ENCODE measurements at regions not wholly inside any gene's neighbourhood (a gene's known extent, or its start where the extent isn't known, plus 50 kb on each side); places are given as distances from the start of the nearest gene placed in this dataset.
"Not testable (repeated sequence)": the region's sequence is repeated elsewhere in the genome, so short reads cannot be mapped to it uniquely, and the experiment has no call there.

DNA sequence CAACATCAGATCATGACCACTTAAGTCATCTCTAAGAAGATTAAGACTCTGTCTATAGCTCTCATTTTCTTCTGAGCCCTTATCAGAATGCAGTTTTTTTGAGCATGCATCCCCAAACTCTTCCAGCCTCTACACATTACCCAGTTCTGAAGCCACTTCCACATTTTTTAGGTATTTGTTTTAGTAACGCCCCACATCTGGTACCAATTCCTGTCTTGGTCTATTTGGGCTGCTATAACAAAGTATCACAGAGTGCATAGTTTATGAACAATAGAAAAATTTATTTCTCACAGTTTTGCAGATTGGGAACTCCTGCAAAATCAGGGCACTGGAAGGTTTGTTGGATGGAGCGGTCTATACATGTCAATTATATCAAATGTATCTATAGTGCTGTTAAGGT is 107.7 kb upstream of the KCND2 start:
- DNase-seq = no peak

DNA sequence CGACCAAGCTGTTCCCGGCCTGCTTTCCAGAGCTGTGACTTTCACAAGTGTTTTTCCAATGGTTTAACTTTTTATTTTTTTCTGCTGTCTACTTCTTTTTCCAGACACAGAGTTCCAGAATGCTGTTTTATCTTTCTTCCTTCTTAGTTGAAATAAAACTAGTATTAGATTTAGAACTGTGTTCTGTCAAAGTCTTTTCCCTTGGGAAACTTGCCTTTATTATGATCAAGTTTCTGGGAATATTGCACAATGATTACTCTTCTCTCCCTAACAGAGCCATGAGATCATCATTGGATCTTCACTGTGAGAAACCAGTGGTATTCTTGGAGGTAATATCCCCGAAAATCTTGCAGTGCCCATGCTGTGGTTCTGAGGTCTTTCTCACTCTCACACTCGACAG is 104.9 kb upstream of the KCND2 start:
- no peak for DNase-seq

DNA sequence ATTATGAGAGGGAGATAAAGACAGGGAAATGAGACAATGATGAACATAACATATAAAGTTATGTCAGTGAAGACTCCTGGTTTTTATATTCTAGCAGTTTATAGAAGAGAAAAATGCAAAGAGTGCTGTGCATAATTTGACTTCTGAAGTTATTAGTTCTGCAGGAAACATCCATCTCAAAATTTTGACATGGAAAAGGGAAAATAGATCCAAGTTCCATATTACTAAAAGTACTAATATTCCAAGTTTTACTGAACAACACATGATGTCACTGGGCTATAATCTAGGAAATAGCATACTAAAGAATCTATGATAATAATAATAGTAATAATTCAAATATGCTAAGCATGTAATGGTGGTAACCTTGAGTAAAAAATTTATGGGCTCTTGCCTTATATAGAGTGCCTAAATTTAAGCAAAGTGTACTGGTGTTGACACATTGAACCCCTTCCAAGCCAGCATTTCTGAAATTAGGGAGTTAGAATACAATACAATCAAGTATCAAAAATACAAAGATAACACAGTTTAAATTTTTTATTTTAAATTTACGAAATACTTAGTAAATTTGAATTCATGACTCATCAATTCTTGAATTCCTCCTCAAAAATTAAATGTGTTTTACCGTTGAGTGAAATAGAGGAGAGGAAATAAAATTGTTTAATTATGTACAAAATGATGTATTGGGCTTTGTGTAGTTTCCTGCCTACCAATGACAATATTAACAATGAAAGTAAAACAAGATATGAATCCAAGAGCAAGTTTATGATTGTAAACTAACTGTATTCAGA is 102.8 kb upstream of the KCND2 start:
- no peak for DNase-seq

DNA sequence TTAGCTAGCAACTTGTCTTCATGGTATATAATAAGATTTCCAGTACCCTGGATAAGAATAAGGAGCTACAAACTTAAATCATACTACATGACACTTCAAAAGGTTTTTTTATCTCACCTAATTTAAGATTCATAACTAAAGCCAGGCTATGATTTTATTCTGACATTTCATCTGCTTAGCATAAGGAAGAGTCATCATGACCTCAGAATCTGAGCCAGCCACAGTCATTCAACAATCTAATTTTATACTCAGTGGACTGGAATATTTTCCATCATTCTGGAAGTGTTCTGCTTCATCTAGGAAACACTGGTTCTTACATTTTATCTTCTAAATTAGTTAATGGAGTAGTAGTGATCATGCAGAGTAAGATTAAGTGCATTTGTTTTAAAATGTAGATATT is 102.1 kb upstream of the KCND2 start:
- no peak for DNase-seq

DNA sequence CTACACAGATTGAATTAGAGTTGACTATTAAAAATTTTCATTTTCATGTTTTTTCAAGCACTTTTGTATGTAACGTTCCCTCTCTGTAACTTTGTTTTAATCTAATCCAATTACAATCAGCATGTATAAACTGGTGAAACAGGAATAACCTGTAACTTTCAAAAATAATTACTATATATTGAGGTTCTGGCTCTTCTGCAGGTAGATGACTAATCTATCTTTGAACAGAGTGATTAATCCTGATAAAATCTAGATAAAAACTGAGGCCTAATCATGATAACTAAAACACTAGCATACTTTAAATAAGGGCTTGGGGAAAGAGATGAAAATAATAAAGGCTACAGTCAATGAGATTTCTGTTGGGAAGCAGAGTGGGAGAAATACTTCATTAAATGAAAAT is 101.6 kb upstream of the KCND2 start:
- DNase-seq = no peak

DNA sequence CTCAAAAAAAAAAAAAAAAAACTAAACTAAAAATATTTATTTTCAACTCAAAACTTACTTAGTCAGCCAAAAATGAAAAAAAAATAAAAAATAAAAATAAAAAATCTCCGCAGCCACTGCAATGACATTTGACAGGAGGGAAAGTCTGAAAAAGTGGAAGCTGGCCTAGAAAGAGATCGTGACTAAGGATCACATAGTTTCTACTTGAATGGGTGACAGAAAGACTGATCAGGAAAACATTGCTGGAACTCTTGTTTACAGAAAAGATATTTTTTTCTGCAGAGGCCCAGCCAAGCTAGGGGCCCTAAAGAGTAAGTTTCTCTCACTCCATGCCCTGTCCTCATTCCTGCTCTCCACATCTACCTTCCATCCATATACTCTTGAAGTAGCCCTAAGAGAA is 92.8 kb upstream of the KCND2 start:
- DNase-seq = no peak

DNA sequence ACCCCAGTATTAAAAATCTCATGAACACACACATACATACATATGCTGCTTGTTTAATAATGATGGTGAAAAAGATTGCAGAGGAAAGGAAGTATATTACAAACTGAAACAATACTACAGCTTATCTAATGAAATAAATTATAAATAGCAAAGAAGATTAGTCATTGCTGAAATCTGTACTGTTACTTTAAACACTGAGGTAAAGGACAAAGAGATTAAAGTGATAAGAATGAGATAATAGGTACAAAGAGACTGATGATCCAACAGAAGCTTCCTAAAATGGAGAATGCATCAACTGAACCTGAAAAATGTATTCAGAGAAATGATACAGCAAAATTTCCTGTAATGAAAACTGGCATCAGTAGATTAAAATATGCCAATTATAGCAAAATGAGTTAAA is 91.5 kb upstream of the KCND2 start:
- no peak for DNase-seq

DNA sequence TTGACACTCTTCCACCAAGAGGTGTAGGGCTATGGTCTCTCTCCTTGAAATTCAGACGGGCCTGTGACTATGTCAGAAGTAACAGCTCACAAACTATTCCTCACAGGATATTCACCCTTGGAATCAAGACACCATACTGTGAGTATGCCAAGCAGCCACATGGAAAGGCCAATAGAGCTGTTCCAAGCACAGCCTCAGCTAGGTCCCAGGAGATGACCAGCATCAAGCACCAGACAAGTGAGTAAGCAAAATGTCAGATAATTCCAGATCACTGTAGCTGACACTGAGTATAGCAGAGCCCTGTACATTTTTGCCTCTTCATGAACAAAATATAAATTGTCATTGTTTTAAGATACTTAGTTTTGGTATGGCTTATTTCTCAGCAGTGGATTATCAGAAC is 88.1 kb upstream of the KCND2 start:
- no peak for DNase-seq

DNA sequence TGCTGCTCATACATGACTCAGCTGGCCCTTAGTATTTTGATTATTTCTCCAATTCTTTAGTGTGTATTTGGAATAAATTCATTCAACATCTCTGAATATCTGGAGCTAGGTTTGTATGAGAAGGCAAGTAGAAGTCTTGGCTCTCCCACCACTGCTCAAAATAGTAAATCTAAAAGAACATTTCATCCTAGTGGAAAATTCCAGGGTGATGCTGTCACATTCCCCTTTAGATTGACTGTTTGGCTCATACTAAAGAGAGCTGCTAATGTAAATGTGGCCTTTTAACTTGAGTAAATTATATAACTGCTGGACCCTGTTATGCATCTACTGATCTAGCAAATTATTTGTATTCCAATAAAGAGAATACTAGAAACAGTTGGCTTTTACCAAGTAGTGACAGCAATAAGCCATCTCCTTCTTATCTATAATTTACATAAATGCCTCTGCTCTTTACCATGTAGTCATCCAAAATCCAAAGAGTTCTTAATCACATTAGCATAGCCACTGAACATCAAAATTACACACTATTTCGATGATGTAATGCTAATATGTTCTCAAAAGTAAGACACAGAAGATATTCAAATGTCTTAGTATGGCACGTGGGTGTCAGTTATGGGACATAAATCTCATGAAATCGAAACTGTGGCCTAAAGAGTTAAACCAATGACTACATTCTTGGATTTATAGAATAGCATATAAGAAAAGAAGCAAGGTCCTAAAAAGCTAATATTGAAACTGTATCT is 86.9 kb upstream of the KCND2 start:
- no peak for DNase-seq

DNA sequence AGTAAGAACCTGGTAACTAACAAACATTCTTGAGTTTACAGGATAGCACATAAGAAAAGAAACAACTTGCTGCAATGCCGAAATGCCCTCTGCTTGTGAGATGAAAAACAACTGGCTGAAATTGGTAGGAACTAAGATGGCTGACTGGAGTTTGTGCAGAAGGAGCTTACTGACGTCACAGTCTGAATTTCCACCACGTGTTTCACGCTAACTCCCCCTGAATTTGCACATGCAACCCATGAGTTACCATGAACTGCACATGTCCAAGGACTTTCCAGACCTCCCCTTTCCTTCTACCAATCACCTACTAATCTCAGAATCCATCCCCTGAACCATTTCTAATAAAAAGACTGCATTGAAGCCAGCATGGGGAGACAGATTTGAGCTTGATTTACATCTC is 86.3 kb upstream of the KCND2 start:
- DNase-seq = no peak

DNA sequence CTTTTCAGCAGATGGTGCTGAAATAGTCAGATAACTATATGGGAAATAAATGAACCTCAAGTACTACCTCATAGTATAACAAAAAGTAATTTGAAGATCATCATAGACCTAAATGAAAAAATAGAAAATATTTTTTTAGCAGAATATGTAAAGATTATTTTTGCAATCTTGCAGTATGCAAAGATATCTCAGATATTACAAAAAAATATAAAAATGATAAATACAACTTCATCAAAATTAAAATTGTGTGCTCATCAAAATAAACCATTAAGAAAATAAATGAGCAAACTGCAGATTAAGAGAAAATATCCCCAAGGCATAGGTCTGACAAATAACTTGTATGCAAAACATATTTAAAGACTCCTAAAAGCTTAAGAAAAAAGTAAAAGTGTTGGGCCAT is 83.4 kb upstream of the KCND2 start:
- no peak for DNase-seq

DNA sequence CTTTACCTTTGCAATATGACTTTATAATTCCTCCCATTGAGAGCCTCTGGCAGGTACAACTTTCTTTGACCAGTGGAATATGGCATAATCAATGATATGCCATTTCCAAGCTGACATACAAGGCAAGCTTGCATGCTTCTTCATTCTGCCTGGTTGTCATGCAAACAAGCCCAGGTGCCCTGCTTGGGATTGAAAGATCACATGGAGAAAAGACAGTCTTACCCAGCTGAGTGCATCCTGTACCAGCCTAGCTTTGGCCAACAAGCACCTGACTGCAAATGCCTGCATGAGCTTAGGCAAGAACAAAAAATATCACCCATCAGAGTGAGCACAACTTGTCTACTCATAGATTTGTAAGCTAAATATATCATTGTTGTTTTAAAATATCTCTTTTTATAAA is 82.9 kb upstream of the KCND2 start:
- no peak for DNase-seq

DNA sequence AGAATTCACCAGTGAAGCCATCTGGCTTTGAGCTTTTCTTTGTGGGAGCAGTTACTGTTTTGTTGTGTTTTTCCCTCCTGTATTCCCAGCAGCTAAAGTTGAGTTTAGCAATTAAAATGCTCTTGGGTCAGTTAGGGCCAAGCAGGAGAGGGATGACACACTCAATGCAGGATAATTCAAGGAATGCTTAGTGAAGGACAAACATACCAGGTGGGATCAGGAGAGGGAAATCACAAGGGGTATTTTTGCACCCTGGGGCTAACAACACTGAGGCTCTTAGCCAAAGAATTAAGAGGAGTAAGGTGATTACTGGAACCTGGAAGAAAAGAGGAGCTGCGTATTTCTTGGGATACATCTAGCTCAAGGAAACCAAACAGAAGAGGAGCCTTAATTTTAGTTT is 82.4 kb upstream of the KCND2 start:
- no peak for DNase-seq

DNA sequence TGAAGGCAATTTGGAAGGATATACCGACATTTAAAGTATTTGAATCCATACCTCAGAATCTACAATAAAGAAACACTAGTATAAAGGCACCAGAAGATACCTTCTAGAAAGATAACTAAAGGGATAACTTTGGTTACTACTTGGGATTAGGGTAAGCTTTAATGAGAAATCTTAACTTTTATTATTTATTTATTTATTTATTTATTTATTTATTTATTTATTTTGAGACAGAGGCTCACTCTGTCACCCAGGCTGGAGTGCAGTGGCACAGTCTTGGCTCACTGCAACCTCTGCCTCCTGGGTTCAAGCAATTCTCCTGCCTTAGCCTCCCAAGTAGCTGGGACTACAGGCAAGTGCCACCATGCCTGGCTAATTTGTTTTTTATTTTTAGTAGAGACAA is 81.6 kb upstream of the KCND2 start:
- DNase-seq = not testable (repeated sequence)

DNA sequence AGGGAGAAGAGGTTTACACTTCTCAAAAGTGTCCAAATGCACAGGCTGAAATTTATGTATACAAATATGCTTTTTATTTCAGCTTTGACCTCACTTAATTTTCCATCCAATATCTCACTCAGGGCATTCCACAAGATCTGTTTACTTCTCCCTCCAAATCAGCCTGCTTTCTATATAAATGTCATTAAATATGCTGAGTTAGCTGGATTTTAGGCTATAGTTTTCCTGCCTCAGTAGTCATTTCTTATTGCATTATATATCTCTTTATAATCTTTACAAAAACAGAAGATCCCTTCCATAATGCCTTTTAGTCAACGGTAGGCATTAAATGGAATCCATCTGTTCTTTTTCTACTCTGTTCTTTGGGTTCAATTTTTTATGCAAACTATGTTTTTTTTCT is 71.7 kb upstream of the KCND2 start:
- DNase-seq = no peak

DNA sequence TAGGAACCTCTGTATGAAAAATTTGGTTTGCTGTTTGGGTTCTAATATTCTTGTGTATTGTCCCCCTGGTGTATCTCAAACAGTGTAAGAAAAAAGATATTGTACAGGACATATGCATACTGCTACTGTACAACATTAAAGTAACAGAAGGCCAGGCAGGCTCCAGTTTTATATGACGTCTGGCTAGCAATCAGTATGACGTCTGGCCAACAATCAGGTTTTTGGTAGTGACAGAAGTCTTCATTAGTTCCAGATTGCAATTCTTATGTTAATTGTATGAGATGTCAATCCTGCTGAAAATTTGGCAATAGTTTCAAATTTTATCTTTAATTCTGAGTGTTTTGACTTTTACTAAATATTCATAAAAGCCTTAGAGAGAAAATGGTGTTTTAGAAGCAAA is 67.9 kb upstream of the KCND2 start:
- no peak for DNase-seq

DNA sequence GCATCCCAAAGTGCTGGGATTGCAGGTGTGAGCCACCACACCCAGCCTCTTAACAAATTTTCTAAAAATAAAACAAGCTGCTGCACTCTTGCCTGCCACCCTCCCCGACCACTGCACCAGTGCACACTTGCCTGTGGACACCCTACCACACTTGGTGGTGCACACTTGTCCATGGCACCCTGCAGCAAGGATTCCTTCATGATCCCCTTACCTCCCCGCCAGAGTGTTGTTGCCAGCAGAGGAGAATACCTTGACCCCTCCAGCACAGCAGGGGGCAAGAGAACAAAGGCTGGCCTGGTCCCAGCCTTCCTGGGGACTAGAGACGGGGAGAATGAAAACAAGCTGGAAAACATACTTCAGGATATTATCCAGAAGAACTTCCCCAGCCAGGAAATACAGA is 65.9 kb upstream of the KCND2 start:
- no peak for DNase-seq

DNA sequence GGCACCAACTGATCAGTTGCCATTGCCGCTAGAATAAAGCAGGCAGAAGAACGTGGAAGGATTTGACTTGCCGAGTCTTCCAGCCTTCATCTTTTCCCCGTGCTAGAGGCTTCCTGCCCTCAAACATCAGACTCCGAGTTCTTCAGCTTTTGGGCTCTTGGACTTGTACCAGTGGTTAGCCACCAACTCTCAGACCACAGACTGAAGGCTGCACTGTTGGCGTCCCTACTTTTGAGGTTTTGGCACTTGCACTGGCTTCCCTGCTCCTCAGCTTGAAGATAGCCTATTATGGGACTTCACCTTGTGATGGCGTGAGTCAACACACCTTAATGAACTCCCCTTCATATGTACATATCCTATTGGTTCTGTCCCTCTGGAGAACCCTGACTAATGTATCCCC is 57.3 kb upstream of the KCND2 start:
- DNase-seq = no peak

DNA sequence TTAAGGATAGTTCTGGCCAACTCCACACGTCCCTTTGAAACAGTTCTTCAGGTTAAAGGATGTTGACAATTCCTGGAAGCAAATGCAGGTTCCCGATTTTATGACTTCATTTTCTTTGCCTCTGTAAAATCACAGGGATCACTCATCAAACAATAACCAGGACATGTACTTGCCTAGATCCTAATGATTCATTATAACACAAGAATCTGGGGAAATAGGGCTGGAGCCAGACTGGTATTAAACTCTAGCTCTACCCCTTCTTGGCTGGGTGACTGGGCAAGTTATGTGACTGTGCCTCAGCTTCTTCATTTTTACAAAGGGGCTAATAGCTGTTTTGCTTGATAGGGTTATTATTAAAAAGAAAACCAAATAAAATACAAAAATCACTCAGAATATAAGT is 56.0 kb upstream of the KCND2 start:
- DNase-seq = no peak

DNA sequence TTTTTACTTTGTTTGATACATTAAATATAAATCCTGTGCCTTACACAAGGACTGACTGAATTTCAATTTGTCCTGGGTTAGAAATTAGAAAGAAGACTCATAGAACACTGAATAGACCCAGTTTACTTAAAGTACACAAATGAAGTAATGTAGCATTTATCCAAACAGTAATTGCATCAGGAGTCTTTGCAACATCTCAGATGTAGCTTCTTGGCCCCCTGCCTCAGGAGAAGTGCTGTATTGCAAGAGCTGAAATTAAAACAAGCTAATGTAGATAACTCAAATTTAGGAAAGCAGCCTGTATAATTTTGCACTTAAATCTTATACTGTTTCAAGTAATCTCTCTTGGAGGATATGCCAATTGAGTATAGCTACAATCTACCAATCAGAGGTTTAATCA is 54.3 kb upstream of the KCND2 start:
- no peak for DNase-seq

DNA sequence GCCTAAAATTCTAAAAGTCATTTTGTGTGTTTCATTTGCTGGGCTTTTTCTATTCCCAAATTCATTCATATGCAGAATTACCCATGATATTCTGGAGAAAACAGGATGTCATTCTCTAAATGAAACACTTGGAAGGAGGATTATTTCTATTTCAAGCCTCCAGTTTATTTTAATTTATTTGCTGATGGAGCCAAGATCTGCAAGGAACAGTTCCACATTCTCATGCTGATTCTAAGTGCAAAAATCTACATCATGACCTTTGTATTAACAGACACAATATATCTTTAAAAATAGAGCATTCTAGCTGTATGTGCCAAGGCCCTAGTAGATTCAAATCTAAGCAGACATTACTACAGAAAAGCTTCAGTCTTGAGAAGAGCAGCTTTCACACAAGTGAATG is 51.3 kb upstream of the KCND2 start:
- DNase-seq = no peak

Measured in left hindlimb (tissue), 1 donor.